HG02840 (cell line): ENCODE measurements at regions not wholly inside any gene's neighbourhood (a gene's known extent, or its start where the extent isn't known, plus 50 kb on each side); places are given as distances from the start of the nearest gene placed in this dataset.
A peak's percentile ranks its signal among the peaks of the same experiment; 100 is the strongest.

ENCODE experiments used
- ATAC-seq: cut with Tn5 transposase; IDR thresholded peaks from one replicate; pipeline ENCODE4 v1.9.1; 2021; ENCODE audit warnings: mild to moderate bottlenecking, moderate library complexity, moderate number of reproducible peaks; ENCODE audit not compliant: unreplicated experiment, low FRiP score

GRCh38 chr13:22111961-22112360, 441.1 kb downstream of the FGF9 start:
- ATAC-seq: no peak

GRCh38 chr13:22112956-22113745, 442.3 kb downstream of the FGF9 start:
- ATAC-seq: no peak

DNA sequence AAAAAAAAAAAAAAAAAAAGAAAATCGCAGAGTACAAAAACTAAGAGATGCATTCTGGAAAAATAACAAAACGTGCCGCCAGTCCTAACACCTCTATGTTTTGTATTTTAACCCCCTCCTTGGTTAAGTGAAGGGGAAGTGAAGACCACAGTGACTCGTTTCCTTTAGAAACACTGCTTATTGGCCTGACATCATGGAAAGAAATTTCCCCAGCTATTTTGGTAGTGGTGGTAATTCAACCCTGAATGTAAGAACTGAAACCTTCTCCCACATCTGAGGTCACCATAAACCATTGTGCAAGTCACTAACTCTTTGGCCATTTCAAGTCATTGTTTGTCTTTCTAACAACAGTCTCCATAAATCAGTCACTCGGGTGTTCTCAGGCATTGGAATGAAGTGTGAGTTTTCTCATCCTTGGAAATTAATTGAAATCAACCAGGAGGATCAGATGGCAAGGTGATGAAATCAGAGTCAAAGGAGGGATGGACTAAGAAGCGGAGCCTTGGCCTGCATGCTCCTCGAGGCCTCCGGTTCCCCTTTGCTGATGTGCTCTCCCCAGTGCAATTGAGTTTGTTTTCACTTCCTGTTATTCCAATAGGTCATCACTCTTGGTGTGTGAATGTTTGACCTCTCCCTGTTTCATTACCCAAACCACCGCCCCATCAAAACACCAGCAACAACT, 443.9 kb downstream of the FGF9 start:
- ATAC-seq: peak; percentile 90

- ATAC-seq: no peak
Observed at GRCh38 chr13:22118158-22118557, 447.3 kb downstream of the FGF9 start.

DNA sequence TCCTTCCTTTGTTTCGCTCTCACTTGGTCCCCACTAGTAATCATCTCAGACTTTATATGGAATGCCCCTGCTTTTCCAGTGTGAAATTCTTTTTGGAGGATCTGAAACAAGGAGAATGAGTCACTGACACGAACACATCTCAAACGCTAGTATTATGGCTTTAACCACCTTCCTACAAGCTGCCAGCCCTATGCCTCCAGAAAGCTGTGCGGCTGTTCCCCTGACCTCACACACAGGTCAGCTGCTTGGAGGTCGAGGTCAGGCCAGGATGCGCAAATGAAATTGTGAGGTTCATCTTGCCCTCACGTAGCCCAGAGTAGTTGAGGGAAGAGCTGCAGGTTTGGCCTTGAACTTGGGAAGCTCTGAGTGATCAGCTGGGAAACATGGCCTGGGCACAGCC, 449.8 kb downstream of the FGF9 start:
- no peak for ATAC-seq

DNA sequence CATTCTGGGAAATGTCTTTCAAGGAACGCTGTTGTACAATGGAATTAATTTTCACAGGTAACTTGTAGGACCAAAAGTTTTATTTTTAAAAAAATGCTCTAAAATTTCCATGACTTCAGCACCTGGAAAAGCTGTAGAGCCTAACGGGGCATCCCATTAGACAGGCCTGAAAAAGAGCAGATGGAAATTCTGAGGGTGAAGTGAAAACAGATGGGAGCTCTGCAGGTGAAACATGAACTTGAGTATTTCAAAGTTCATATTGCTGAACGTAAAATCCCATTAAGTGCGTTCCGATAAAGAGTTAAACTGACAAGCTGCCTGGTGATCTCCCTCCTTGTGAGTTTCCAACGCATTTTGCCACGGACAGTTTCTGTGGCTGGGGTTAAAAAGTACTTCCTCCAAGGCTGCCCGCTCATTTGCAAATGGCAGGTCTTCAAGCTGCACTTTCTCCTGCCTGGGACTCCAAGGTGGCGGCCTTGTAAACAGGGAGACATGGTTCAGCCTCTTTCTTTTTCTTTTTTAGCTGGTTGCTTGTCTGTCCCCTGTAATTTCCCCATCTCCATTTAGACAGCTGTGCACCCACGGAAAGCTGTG, 450.4 kb downstream of the FGF9 start:
- no peak for ATAC-seq

DNA sequence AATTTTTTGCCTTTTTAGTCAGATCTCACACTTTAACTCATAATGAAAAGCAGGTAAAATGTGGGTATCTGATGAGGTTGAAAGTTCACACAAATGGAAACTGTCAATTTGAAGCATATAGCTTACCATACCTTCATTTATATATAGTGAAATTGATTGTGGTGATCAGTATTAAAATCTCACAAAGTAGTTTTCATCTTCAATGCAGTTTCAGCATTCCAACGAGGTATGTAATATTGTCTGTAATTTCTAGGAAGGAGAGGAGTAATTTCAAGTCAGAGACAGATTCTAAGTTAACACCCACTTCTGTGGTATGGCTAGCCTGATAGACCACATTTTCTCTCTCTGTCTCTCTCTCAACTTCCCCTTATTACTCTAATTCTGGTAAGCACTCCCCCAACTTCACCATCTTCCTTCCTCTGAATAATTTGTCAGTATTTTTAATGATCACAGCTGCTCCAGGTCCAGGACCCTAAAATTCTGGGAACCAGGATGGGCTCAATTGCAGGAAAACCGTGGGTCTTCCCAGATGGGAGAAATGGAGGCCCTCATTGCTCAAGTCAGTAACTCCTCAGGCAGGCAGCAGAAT, 455.7 kb downstream of the FGF9 start:
- peak; percentile 89 for ATAC-seq

- ATAC-seq: no peak
Observed at GRCh38 chr13:22127277-22128164, 456.6 kb downstream of the FGF9 start.

GRCh38 chr13:22128441-22129408, 457.9 kb downstream of the FGF9 start:
- ATAC-seq: no peak

GRCh38 chr13:22130254-22130653, 459.4 kb downstream of the FGF9 start:
- ATAC-seq: no peak

DNA sequence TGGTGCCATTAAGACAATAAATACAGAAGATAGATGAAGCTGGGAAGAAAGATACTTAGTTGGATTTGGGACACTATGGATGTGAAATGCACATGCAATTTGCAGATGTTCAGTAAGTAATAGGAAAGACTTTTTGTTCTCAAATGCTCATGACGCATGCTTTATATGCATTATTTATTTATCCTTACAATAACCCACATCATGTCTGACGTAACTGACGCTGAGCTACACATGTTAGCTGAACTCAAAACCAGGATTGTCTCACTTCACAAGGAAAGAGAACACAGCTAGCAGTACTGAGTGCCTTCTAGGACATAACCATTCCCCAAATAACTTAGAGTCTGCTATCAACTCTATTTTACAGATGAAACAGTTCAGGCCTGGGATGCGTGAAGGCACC, 463.4 kb downstream of the FGF9 start:
- no peak for ATAC-seq

DNA sequence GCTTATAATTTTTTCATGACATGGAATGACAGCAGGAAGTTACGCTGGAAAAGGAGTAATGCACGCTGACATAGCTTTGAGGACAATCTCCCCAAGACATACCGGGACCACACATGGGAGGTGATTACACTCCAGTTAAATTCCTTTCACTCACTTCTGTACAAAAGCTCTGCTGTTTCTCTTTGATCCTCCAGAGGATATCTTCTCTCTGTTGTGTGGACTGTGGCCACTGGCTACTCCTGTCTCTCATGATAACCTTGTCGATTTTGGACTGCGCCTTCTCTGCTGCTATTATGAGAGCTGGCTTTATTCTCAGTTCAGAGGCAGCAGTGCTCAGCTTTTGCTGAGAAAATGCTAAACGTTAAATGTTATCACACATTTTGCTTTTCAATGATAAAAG, 464.6 kb downstream of the FGF9 start:
- no peak for ATAC-seq

DNA sequence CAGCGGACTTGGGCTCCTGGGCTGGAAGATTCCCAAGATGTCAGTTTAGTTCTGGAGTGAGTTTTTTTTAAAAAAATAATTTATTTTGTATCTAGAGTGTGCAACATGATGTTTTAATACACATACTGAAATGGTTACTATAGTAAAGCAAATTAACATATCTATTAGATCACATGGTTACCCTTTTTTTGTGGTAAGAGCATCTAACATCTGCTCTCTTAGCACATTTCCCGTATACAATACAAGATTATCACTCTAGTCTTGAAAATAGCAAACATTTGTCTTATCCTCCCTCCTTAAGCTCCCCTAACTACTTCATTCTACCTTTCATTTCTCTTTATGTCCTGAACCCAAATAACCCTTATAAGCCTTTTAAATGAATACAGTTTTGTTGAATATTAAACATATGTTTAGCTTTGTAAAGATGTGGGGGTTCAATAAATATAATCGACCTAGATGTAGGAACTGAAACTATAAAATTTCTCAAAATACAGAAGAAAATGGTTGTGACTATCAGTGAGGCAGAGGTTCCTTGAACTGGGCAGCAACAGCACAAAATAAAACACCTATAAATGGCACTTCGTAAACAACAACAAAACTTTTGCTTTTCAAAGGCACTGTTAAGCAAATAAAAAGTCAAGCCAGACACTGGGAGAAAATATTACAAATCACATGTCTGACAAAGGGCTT, 466.6 kb downstream of the FGF9 start:
- ATAC-seq: no peak

GRCh38 chr13:22138947-22139346, 468.1 kb downstream of the FGF9 start:
- no peak for ATAC-seq

GRCh38 chr13:22141716-22142115, 470.8 kb downstream of the FGF9 start:
- no peak for ATAC-seq

GRCh38 chr13:22143671-22144070, 472.8 kb downstream of the FGF9 start:
- ATAC-seq: no peak

DNA sequence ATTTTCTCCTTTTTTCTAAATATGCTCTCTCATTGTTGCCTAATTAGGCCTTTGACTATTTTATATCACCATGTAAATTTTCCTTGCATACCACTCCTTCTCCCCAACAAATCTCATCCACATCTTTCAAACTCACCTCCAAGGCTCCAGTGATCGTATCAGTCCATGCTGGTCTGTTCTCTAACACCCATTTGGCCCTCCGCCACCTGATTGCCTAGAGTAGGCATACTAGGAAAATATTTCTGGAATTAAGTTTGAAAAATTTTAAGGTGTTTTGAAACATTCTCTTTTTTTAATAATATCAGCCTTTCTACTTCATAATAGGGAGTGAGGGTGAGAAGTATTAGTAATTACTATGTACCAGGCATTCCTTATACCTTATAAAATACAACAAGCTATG, 473.9 kb downstream of the FGF9 start:
- no peak for ATAC-seq

GRCh38 chr13:22148187-22148586, 477.3 kb downstream of the FGF9 start:
- ATAC-seq: no peak

DNA sequence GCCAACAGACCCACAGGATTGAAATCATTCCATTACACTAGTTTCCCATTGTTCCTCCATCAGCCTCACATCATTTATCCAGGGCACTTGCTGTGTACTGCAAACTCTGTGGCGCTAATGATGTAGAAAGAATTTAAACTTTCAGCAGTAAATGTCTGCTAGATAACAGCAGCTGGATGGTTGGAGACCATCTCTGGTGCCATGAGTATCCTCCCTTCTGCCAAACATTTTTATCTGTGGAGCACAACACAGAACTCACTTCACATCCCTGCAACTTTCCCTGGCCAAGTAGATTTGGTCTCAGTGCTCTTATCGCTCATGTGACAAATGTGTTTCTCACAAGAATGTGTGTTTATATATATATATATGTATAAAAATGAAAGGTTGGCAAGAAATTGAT, 481.9 kb downstream of the FGF9 start:
- ATAC-seq: no peak
